Nephron (organoid): ENCODE measurements at regions not wholly inside any gene's neighbourhood (a gene's known extent, or its start where the extent isn't known, plus 50 kb on each side); places are given as distances from the start of the nearest gene placed in this dataset.

Experiments
- H3K27ac Mint-ChIP-seq, 3 experiments: 2 replicates each; pipeline ENCODE4 v1.8.0; 2020; ENCODE audit warnings: mixed read lengths in 3 of 3, mild to moderate bottlenecking in 2 of 3, moderate library complexity in 1 of 3
- H3K27me3 Mint-ChIP-seq: 2 replicates; pipeline ENCODE4 v1.8.0; 2021; ENCODE audit warnings: low read depth, mild to moderate bottlenecking, moderate library complexity, mixed read lengths
- H3K36me3 Mint-ChIP-seq: 2 replicates; pipeline ENCODE4 v1.8.0; 2020; ENCODE audit warnings: low read depth, mixed read lengths
- H3K4me1 Mint-ChIP-seq: 2 replicates; pipeline ENCODE4 v1.8.0; 2020; ENCODE audit warnings: mixed read lengths
- H3K4me3 Mint-ChIP-seq, 3 experiments: 2 replicates each; pipeline ENCODE4 v1.8.0; 2020; ENCODE audit warnings: mild to moderate bottlenecking in 3 of 3, mixed read lengths in 3 of 3, moderate library complexity in 2 of 3
- H3K9me3 Mint-ChIP-seq: 2 replicates; pipeline ENCODE4 v1.8.0; 2020; ENCODE audit warnings: mixed read lengths
- TF ChIP-seq, protein P1 (sequence below), 3 experiments: fragments of 200-600 bp; sonication (generic); IDR thresholded peaks; one replicate each; pipeline ENCODE4 v1.5.0; 2021; ENCODE audit warnings: antibody characterized with exemption in 3 of 3; ENCODE audit not compliant: unreplicated experiment in 3 of 3

DNA sequence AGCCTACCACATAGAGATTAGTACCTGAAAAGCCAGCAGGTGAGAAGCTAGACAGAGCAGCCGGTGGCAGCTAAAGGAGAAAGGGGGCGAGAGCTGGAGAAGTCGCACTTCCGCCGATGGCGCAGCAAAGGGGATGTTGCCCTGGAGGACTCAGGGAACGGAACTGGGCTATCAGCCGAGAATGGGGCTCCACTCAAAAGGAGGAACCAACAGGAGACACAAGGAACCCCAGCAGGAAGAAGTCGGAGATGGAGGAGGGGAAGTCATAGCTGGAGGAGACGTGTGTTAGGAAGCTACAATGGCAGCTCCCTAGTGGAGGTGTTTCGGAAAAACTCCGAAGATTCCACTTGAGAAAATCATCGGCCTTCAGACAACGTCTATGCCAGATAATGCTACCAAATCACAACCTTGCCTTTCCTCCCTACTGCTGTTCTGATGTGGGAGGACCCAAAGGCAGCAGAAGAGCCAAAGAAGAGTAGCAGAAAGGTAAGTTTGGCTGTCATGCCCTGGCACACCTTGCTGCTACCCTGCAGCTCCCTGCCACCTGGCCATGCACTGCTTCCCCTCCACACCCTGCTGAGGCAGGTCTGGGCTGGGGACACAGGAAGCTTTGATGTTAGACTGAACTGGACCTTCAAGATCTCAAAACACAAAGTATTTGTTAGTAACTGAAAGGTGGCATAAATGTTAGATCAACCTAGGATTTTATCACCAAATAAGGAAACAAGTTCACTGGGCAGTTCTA is 127.9 kb downstream of the DLEU7 start:
- peak overlapping the region in 1 of 3 experiments; percentile 44 for H3K27ac Mint-ChIP-seq

DNA sequence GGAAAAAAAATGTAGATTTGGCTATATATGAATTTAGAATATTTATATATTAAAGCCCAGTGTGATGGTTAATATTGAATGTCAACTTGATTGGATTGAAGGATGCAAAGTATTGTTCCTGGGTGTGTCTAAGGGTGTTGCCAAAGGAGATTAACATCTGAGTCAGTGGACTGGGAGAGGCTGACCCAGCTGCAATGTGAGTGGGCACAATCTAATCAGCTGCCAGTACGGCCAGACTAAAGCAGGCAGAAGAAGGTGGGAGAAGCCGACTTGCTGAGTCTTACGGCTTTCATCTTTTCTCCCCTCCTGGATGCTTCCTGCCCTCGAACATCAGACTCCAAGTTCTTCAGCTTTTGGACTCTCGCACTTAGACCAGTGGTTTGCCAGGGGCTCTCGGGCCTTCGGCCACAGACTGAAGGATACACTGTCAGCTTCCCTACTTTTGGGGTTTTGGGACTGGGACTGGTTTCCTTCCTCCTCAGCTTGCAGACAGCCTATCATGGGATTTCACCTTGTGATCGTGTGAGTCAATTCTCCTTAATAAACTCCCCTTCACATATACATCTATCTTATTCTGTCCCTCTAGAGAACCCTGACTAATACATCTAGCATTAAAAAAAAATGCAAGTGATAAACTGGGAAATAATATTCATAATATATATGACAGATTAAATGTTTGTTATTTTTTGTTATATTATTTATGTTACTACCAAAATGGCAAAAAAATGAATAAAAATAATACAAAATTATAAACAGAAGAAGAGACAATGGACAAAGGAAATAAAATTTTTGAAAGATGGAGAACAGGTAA is 122.4 kb downstream of the DLEU7 start:
- Mint-ChIP-seq H3K27ac (no peak overlapping the region), H3K4me3 (no peak overlapping the region), H3K27me3 (no peaks in the 10 kb centered on the region), H3K4me1 (no peaks in the 10 kb centered on the region), H3K9me3 (no peaks in the 10 kb centered on the region), H3K36me3 (no peaks in the 10 kb centered on the region)
- TF ChIP-seq, protein P1, sequence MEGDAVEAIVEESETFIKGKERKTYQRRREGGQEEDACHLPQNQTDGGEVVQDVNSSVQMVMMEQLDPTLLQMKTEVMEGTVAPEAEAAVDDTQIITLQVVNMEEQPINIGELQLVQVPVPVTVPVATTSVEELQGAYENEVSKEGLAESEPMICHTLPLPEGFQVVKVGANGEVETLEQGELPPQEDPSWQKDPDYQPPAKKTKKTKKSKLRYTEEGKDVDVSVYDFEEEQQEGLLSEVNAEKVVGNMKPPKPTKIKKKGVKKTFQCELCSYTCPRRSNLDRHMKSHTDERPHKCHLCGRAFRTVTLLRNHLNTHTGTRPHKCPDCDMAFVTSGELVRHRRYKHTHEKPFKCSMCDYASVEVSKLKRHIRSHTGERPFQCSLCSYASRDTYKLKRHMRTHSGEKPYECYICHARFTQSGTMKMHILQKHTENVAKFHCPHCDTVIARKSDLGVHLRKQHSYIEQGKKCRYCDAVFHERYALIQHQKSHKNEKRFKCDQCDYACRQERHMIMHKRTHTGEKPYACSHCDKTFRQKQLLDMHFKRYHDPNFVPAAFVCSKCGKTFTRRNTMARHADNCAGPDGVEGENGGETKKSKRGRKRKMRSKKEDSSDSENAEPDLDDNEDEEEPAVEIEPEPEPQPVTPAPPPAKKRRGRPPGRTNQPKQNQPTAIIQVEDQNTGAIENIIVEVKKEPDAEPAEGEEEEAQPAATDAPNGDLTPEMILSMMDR (IDR thresholded peaks at IDR 0.05; ENCODE audit: unreplicated experiment in 3 of 3): no peak

More for the DNA sequence above, 127.9 kb downstream of the DLEU7 start:
- H3K36me3 Mint-ChIP-seq: peaks cover 3% of the 10 kb centered on the region
- no peak overlapping the region for H3K4me3 Mint-ChIP-seq
- TF ChIP-seq, protein P1 (IDR thresholded peaks at IDR 0.05; ENCODE audit: unreplicated experiment in 3 of 3): no peak
- no peaks in the 10 kb centered on the region for H3K27me3 Mint-ChIP-seq
- H3K9me3 Mint-ChIP-seq: no peaks in the 10 kb centered on the region
- peaks cover 34% of the 10 kb centered on the region for H3K4me1 Mint-ChIP-seq

DNA sequence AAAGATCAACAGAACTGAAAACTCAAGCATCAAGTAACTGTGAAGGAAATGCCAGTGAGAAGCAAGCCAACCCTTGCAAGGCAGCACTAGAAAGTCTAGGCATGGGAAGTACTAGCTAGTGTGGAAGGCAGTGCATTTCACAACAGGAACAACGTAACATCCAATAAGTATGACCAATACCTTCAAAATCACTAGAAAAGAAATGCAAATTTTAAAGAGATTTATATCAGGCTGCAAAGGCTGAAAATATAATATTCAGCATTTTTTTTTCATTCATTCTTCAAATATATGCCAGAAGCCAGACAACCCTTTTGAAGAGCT is 121.9 kb downstream of the DLEU7 start:
- Mint-ChIP-seq H3K27me3 (no peaks in the 10 kb centered on the region), H3K4me1 (no peaks in the 10 kb centered on the region), H3K4me3 (no peak overlapping the region), H3K36me3 (no peaks in the 10 kb centered on the region), H3K27ac (no peak overlapping the region), H3K9me3 (no peaks in the 10 kb centered on the region)
- TF ChIP-seq, protein P1 (IDR thresholded peaks at IDR 0.05; ENCODE audit: unreplicated experiment in 3 of 3): no peak

GRCh38 chr13:50722440-50723125 is 120.9 kb downstream of the DLEU7 start:
- no peaks in the 10 kb centered on the region for H3K4me1 Mint-ChIP-seq
- H3K27ac Mint-ChIP-seq: no peak overlapping the region
- TF ChIP-seq, protein P1 (IDR thresholded peaks at IDR 0.05; ENCODE audit: unreplicated experiment in 3 of 3): no peak
- H3K4me3 Mint-ChIP-seq: no peak overlapping the region
- H3K9me3 Mint-ChIP-seq: no peaks in the 10 kb centered on the region
- H3K36me3 Mint-ChIP-seq: no peaks in the 10 kb centered on the region
- H3K27me3 Mint-ChIP-seq: no peaks in the 10 kb centered on the region

DNA sequence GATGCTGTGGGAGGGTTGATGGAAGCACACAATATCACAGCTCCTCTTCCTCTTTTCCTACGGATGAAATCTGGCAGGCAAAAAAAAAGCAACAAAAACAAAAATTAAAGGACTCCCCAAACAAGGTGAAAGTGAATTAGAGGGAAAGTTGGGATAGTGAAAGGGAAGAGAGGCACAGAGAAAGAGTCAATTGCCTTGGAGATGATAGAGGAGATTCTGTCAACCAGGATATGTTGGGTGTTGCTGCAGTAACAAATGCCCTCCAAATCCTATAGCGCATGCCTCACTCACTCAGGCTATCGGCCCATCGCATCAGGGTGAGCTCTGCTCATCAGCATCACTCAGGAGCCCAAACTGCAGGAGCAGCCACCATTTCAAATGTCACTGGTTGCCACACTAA is 119.1 kb downstream of the DLEU7 start:
- TF ChIP-seq, protein P1 (IDR thresholded peaks at IDR 0.05; ENCODE audit: unreplicated experiment in 3 of 3): no peak
- Mint-ChIP-seq H3K9me3 (no peaks in the 10 kb centered on the region), H3K36me3 (no peaks in the 10 kb centered on the region), H3K27me3 (no peaks in the 10 kb centered on the region), H3K27ac (no peak overlapping the region), H3K4me3 (no peak overlapping the region), H3K4me1 (no peaks in the 10 kb centered on the region)
